AG10803 (cell line): ENCODE measurements at regions not wholly inside any gene's neighbourhood (a gene's known extent, or its start where the extent isn't known, plus 50 kb on each side); places are given as distances from the start of the nearest gene placed in this dataset.
A peak's percentile ranks its signal among the peaks of the same experiment; 100 is the strongest.

ENCODE experiments used
- DNase-seq: peaks from one replicate; pipeline ENCODE4 v3.0.0; 2010; ENCODE audit warnings: low read depth
- H3K4me3 ChIP-seq: 2 replicates; pipeline ENCODE4 v1.5.1; 2011; ENCODE audit warnings: mild to moderate bottlenecking, low read length, control low read depth
- TF ChIP-seq, protein P1 (sequence below): conservative IDR thresholded peaks from 2 replicates; pipeline ENCODE4 v1.5.1; 2011; ENCODE audit warnings: mild to moderate bottlenecking, low read length, control low read depth, inconsistent platforms

DNA sequence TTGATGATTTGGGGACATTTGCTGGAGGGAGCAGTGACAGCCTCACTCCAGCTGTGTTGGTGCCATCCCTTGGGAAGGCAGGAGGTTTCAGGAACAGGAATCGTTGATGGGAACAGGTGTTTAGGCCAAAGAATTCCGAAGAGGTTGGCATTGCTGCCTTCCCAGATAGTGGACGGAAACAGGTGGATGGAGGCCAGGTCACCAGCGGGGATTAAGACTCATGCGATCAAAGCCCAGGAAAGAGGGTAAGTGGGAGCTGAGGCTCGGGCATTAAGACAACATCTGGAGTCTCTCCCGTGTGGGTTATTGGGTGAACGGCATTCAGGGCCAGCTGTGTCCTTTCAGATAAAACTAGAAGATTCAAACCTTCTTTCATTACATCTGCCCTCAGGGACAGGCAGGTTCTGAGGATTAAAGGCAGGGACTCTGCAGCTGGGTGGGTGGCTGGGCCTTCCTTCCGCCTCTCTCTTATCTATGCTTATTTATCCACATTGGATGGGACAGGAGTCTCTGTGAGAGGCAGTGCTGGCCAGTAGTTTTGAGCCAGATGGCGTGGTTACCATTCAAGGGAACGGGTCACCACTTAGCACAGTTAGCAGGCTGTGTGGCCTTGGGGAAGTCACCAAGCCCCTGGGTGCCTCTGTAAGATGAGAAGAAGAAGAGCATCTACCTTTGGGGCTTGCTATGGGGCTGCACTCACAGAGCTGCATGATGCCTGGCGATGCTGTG, 67.6 kb downstream of the INSIG1 start:
- H3K4me3 ChIP-seq, result no peak overlapping the region
- no peak for DNase-seq
- TF ChIP-seq, protein P1, sequence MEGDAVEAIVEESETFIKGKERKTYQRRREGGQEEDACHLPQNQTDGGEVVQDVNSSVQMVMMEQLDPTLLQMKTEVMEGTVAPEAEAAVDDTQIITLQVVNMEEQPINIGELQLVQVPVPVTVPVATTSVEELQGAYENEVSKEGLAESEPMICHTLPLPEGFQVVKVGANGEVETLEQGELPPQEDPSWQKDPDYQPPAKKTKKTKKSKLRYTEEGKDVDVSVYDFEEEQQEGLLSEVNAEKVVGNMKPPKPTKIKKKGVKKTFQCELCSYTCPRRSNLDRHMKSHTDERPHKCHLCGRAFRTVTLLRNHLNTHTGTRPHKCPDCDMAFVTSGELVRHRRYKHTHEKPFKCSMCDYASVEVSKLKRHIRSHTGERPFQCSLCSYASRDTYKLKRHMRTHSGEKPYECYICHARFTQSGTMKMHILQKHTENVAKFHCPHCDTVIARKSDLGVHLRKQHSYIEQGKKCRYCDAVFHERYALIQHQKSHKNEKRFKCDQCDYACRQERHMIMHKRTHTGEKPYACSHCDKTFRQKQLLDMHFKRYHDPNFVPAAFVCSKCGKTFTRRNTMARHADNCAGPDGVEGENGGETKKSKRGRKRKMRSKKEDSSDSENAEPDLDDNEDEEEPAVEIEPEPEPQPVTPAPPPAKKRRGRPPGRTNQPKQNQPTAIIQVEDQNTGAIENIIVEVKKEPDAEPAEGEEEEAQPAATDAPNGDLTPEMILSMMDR, result no peak

DNA sequence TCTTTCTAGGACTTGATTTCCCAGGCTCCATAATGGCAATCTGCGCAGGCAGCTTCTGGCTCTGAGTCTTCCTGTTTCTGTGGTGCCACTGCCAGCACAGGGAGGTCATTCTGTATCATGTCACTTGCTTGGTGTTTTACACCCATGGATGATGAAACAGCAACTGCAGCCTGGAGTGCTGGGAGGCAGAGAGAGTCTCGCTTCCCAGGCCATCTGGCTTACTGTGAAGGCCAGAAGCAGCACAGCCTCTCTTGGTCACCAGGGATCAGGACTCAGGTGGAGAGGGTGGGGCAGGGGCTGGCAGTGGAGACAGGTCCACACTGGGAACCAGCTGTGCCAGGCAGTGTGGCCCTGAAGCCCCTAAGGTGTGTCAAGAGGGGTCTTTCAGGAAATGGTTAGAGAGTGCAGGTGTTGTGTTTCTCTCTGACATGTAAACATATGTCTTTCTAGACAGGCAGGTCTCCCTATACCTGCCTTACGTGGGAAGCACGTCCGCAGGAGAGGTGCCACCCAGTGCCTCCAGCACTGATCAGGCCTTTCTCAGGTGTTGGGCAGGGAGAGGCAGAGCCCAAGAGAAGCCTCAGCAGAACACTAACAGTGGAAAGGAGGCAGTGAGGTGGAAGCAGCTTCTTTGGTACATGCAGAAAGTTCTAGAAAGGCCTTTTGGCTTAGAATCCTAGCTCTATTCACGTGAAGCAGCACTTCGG, 71.4 kb downstream of the INSIG1 start:
- no peak overlapping the region for H3K4me3 ChIP-seq
- TF ChIP-seq, protein P1, result no peak
- DNase-seq, result no peak

DNA sequence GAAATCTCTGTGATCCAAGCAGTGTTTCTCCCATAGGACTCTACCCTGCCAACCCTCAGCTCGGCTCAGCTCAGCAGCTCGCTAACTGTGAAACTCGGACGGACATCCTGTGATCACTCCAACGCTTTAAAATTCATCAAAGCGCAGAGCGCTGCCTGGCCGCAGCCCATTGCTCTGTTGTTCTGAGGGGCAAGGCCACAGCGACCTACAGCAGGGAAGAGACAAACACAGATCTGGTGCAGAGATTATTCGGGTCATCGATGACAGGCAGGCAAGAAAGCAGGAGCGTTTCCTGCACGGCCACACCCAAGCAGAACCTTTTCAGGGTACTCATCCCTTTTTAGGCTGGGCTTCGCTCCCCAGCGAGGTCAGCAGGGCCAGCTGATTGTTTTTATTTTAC, 72.1 kb downstream of the INSIG1 start:
- TF ChIP-seq, protein P1, result no peak
- H3K4me3 ChIP-seq, result no peak overlapping the region
- no peak for DNase-seq

DNA sequence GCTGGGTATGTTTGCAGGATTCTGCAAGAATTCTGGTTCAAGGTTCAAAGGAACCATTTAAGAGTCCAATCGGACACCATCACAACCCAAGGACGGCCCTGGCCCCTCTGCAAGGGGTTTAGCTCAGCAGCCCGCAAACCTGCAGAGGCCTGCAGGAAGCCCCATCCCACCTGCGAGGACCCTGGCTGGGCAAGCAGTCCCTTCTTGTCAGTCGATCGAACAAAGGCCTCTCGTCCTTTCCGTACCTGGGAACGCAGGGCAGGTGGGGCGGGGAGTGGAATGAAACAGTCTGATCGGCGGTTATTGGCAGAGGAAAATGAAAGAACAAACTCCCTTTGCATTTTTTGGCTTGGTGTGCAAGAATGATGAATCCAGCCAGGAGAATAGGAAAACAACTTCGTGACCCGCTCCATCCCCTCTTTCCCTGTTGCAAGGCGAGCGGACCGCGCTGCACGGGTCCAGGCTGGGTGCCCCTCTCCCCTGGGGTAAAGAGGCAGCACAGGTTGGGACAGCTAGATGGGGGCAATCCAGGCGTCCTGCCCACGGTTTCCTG, 73.7 kb downstream of the INSIG1 start:
- DNase-seq, result no peak
- TF ChIP-seq, protein P1, result no peak
- H3K4me3 ChIP-seq, result no peak overlapping the region

DNA sequence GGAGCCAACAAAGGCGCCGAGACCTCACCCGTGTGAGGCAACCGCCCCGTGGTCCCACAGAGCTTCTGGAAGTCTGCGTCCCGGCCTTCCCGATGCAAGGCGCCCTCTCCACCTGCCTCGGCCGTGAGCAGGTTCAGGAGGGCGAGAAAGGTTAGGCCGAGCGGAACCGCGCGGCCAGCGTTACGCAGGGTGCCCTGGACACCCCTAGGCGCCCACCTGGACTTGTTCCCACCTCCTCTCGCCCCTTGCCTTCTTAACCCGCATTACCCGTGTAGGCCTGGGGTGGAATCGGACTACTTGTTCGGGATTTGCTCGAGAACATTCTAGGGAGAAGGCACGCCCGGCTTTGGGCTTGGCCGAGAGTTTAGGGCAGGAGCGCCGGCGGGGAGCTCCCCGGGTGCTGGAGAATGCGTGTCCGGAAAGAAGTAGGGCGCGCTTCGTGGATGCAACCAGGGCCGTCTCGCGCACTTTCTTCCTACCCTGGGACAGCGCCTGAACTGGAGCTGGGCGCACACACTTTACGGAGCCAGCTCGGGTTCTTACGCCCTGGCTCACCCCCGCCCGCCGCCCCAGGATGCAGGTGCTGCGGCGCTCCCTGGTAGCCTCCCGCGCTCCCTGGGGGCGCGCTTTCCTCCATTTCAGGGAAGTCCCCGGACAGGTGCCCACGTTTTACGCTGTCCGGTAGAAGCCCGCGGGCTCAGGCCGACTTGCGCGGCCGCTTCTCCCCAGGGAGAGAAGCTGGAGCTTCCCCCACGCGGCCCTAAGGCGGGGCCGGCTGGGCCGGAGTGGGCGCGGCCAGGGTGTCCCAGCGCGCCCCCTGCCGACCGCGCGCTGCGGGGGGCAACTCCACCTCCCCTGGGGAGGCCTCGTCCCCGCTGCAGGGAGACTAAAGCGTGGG, 74.5 kb downstream of the INSIG1 start:
- H3K4me3 ChIP-seq, result no peak overlapping the region
- TF ChIP-seq, protein P1, result no peak; the same call in 1 of the 2 replicates
- DNase-seq, result no peak

DNA sequence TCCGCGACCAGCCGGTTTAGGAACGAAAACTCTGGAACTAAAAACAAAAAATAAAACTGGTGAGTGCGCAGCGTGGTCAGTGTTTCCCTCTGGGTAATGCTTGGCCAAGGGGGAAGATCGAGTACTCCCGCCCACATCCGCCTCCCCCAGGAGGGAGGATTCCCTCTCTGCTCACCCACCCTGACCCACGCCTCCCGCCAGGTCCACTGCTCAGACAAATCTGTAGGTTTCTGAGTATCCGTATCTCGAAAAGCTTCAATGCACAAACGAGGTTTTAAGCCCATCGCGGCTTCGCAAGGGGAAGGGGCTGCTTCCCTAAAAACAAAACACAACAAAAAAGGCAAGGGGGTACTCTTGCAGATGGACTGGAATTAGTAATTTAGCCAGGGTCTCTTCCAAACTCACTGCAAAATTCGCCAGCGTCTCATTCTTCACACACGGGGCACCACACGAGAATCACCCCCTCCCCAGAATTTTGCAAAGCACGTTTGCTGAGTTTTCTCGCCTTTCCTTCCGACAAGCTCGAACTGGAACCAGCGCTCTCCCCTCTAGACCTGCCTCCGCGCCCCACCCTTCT, 75.2 kb downstream of the INSIG1 start:
- peak overlapping the region; percentile 30; the same call in 1 of the 2 replicates for H3K4me3 ChIP-seq
- DNase-seq, result no peak
- TF ChIP-seq, protein P1, result no peak
